Activated T-helper 2 cell treated with anti-CD3 and anti-CD28 coated beads, Interferon-gamma antibody, Interleukin-2, Interleukin-4, amounts not matched to agents 10 μg/mL and 5 μg/mL and 100 μg/mL, durations not matched to agents 14 hours and 24 hours and 36 hours (primary cell): ENCODE measurements at regions not wholly inside any gene's neighbourhood (a gene's known extent, or its start where the extent isn't known, plus 50 kb on each side); places are given as distances from the start of the nearest gene placed in this dataset.
"Not testable (repeated sequence)": the region's sequence is repeated elsewhere in the genome, so short reads cannot be mapped to it uniquely, and the experiment has no call there.

Experiments used
- DNase-seq: peaks from one replicate; pipeline ENCODE4 v3.0.0; 2021; ENCODE audit warnings: low spot score
- H3K27ac Mint-ChIP-seq: one replicate; pipeline ENCODE4 v1.8.0; 2021; ENCODE audit warnings: mixed read lengths
- H3K27me3 Mint-ChIP-seq: one replicate; pipeline ENCODE4 v1.8.0; 2021; ENCODE audit warnings: low read depth, mixed read lengths
- H3K36me3 Mint-ChIP-seq: one replicate; pipeline ENCODE4 v1.8.0; 2021; ENCODE audit warnings: low read depth, mixed read lengths
- H3K4me1 Mint-ChIP-seq: one replicate; pipeline ENCODE4 v1.8.0; 2021; ENCODE audit warnings: low read depth, mixed read lengths
- H3K4me3 Mint-ChIP-seq: one replicate; pipeline ENCODE4 v1.8.0; 2021; ENCODE audit warnings: low read depth, mild to moderate bottlenecking, moderate library complexity, mixed read lengths
- H3K9me3 Mint-ChIP-seq: one replicate; pipeline ENCODE4 v1.8.0; 2021; ENCODE audit warnings: mixed read lengths
- intact Hi-C: fragments of 100-400 bp; cut with micrococcal nuclease; formaldehyde crosslinking; loops from one replicate; pipeline ENCODE4 v1.15.1; 2023

- Mint-ChIP-seq H3K27me3 (no peaks in the 10 kb centered on the region), H3K9me3 (no peaks in the 10 kb centered on the region), H3K27ac (no peak overlapping the region), H3K4me1 (no peaks in the 10 kb centered on the region), H3K36me3 (no peaks in the 10 kb centered on the region), H3K4me3 (no peak overlapping the region)
- intact Hi-C loops: no loop called here
- DNase-seq: no peak
These were observed 1343.9 kb upstream of the ACO1 start for GRCh38 chr9:31040564-31040963.

- Mint-ChIP-seq H3K27me3 (no peaks in the 10 kb centered on the region), H3K4me3 (no peak overlapping the region), H3K4me1 (no peaks in the 10 kb centered on the region), H3K27ac (no peak overlapping the region), H3K9me3 (no peaks in the 10 kb centered on the region), H3K36me3 (no peaks in the 10 kb centered on the region)
- intact Hi-C loops: no loop called here
- no peak for DNase-seq
These were observed 1338.6 kb upstream of the ACO1 start for GRCh38 chr9:31045810-31046209.

GRCh38 chr9:31061592-31061991 lies 1322.9 kb upstream of the ACO1 start:
- not testable (repeated sequence) for H3K9me3 Mint-ChIP-seq, H3K36me3 Mint-ChIP-seq

GRCh38 chr9:31065691-31066090 lies 1318.8 kb upstream of the ACO1 start:
- H3K36me3 Mint-ChIP-seq: no peaks in the 10 kb centered on the region
- DNase-seq: no peak
- H3K27ac Mint-ChIP-seq: no peak overlapping the region
- no peaks in the 10 kb centered on the region for H3K4me1 Mint-ChIP-seq
- no peaks in the 10 kb centered on the region for H3K27me3 Mint-ChIP-seq
- no peak overlapping the region for H3K4me3 Mint-ChIP-seq
- intact Hi-C loops: no loop called here
- H3K9me3 Mint-ChIP-seq: no peaks in the 10 kb centered on the region

More at GRCh38 chr9:31061592-31061991, 1322.9 kb upstream of the ACO1 start:
- H3K4me3 Mint-ChIP-seq, H3K27me3 Mint-ChIP-seq, H3K4me1 Mint-ChIP-seq, intact Hi-C loops, DNase-seq, H3K27ac Mint-ChIP-seq: not testable (repeated sequence)

GRCh38 chr9:31067418-31067817 lies 1317.0 kb upstream of the ACO1 start:
- no peaks in the 10 kb centered on the region for H3K36me3 Mint-ChIP-seq
- no peaks in the 10 kb centered on the region for H3K9me3 Mint-ChIP-seq
- no peak overlapping the region for H3K27ac Mint-ChIP-seq
- H3K4me1 Mint-ChIP-seq: no peaks in the 10 kb centered on the region
- intact Hi-C loops: no loop called here
- no peak overlapping the region for H3K4me3 Mint-ChIP-seq
- H3K27me3 Mint-ChIP-seq: no peaks in the 10 kb centered on the region
- no peak for DNase-seq

- intact Hi-C loops: no loop called here
- DNase-seq: no peak
- no peaks in the 10 kb centered on the region for H3K27me3 Mint-ChIP-seq
- no peak overlapping the region for H3K27ac Mint-ChIP-seq
- H3K9me3 Mint-ChIP-seq: no peaks in the 10 kb centered on the region
- no peak overlapping the region for H3K4me3 Mint-ChIP-seq
- H3K4me1 Mint-ChIP-seq: no peaks in the 10 kb centered on the region
- H3K36me3 Mint-ChIP-seq: no peaks in the 10 kb centered on the region
These were observed 1312.7 kb upstream of the ACO1 start for GRCh38 chr9:31071606-31072286.

GRCh38 chr9:31078175-31078574 lies 1306.3 kb upstream of the ACO1 start:
- Mint-ChIP-seq H3K27ac (no peak overlapping the region), H3K4me3 (no peak overlapping the region), H3K36me3 (no peaks in the 10 kb centered on the region), H3K9me3 (no peaks in the 10 kb centered on the region), H3K4me1 (no peaks in the 10 kb centered on the region), H3K27me3 (no peaks in the 10 kb centered on the region)
- no peak for DNase-seq
- intact Hi-C loops: no loop called here

- no peak overlapping the region for H3K4me3 Mint-ChIP-seq
- no peaks in the 10 kb centered on the region for H3K4me1 Mint-ChIP-seq
- no peak overlapping the region for H3K27ac Mint-ChIP-seq
- no peaks in the 10 kb centered on the region for H3K36me3 Mint-ChIP-seq
- intact Hi-C loops: no loop called here
- H3K27me3 Mint-ChIP-seq: no peaks in the 10 kb centered on the region
- no peaks in the 10 kb centered on the region for H3K9me3 Mint-ChIP-seq
- DNase-seq: no peak
These were observed 1300.1 kb upstream of the ACO1 start for GRCh38 chr9:31084350-31084749.

- Mint-ChIP-seq H3K4me1 (no peaks in the 10 kb centered on the region), H3K27ac (no peak overlapping the region)
- intact Hi-C loops: no loop called here
These were observed 1294.8 kb upstream of the ACO1 start for GRCh38 chr9:31089549-31090221.

GRCh38 chr9:31100311-31100710 lies 1284.1 kb upstream of the ACO1 start:
- intact Hi-C loops: loop anchor here (10.0 kb wide), 1 partner anchor 984 kb away; no protein-coding TSS in a partner anchor

More at GRCh38 chr9:31089549-31090221, 1294.8 kb upstream of the ACO1 start:
- no peaks in the 10 kb centered on the region for H3K36me3 Mint-ChIP-seq
- H3K4me3 Mint-ChIP-seq: no peak overlapping the region
- H3K27me3 Mint-ChIP-seq: no peaks in the 10 kb centered on the region
- DNase-seq: no peak
- H3K9me3 Mint-ChIP-seq: no peaks in the 10 kb centered on the region

GRCh38 chr9:31103836-31104235 lies 1280.6 kb upstream of the ACO1 start:
- Mint-ChIP-seq H3K9me3 (no peaks in the 10 kb centered on the region), H3K4me1 (no peaks in the 10 kb centered on the region), H3K4me3 (no peak overlapping the region), H3K36me3 (no peaks in the 10 kb centered on the region), H3K27me3 (peaks cover 1% of the 10 kb centered on the region), H3K27ac (no peak overlapping the region)
- no peak for DNase-seq
- intact Hi-C loops: loop anchor here (10.0 kb wide), 1 partner anchor 981 kb away; no protein-coding TSS in a partner anchor

More at GRCh38 chr9:31100311-31100710, 1284.1 kb upstream of the ACO1 start:
- peaks cover 3% of the 10 kb centered on the region for H3K27me3 Mint-ChIP-seq
- H3K36me3 Mint-ChIP-seq: no peaks in the 10 kb centered on the region
- no peak for DNase-seq
- H3K9me3 Mint-ChIP-seq: no peaks in the 10 kb centered on the region
- H3K4me3 Mint-ChIP-seq: no peak overlapping the region
- no peaks in the 10 kb centered on the region for H3K4me1 Mint-ChIP-seq
- H3K27ac Mint-ChIP-seq: no peak overlapping the region

- no peak overlapping the region for H3K27ac Mint-ChIP-seq
- H3K36me3 Mint-ChIP-seq: no peaks in the 10 kb centered on the region
- intact Hi-C loops: loop anchor here (10.0 kb wide), 1 partner anchor 981 kb away; no protein-coding TSS in a partner anchor
- DNase-seq: no peak
- no peaks in the 10 kb centered on the region for H3K4me1 Mint-ChIP-seq
- no peaks in the 10 kb centered on the region for H3K9me3 Mint-ChIP-seq
- no peak overlapping the region for H3K4me3 Mint-ChIP-seq
- peaks cover 1% of the 10 kb centered on the region for H3K27me3 Mint-ChIP-seq
These were observed 1280.2 kb upstream of the ACO1 start for GRCh38 chr9:31104249-31104648.

- Mint-ChIP-seq H3K4me3 (no peak overlapping the region), H3K9me3 (no peaks in the 10 kb centered on the region), H3K36me3 (no peaks in the 10 kb centered on the region), H3K27ac (no peak overlapping the region), H3K27me3 (no peaks in the 10 kb centered on the region), H3K4me1 (no peaks in the 10 kb centered on the region)
- intact Hi-C loops: no loop called here
- no peak for DNase-seq
These were observed 1272.0 kb upstream of the ACO1 start for GRCh38 chr9:31112491-31112890.
